ENCODE measurements at regions not wholly inside any gene's neighbourhood (a gene's known extent, or its start where the extent isn't known, plus 50 kb on each side); places are given as distances from the start of the nearest gene placed in this dataset.

- no peaks in the 10 kb centered on the region for H3K36me3 ChIP-seq (replicated peaks in 1 of 2; ENCODE audit: control insufficient read depth in 1 of 2, insufficient read depth in 2 of 2, low read length in 1 of 2)
- H3K9me2 ChIP-seq, result no peaks in the 10 kb centered on the region
- no peak for DNase-seq
- peaks cover 6% of the 10 kb centered on the region; the same call in 1 of the 2 replicates for H3K27me3 ChIP-seq (ENCODE audit: insufficient read depth)
- H3K9ac ChIP-seq, result no peak overlapping the region
- WGBS (ENCODE audit: low lambda C conversion rate), result 21% methylated on average over 3 of the region's 3 CpGs
- no peak overlapping the region for H3K4me2 ChIP-seq
- H3K27ac ChIP-seq (ENCODE audit: low read depth in 2 of 2, low read length in 1 of 2), result no peak overlapping the region
- H3K9me3 ChIP-seq, result no peaks in the 10 kb centered on the region
- H4K20me1 ChIP-seq (ENCODE audit: insufficient read depth), result no peaks in the 10 kb centered on the region
- H3K4me3 ChIP-seq (ENCODE audit: low read depth in 2 of 2, low read length in 1 of 2), result no peak overlapping the region
- no peaks in the 10 kb centered on the region for H3K79me2 ChIP-seq (ENCODE audit: insufficient read depth)
- H2AFZ ChIP-seq (ENCODE audit: low read depth), result no peak overlapping the region
- H3K4me1 ChIP-seq (ENCODE audit: control insufficient read depth in 1 of 2, insufficient read depth in 2 of 2, low read depth in 1 of 2, low read length in 1 of 2), result no peaks in the 10 kb centered on the region
- H3F3A ChIP-seq (replicated peaks; ENCODE audit: insufficient read depth), result no peaks in the 10 kb centered on the region
- TF ChIP-seq PBX3 (IDR thresholded peaks at IDR 0.05) (no peak), SIN3A (IDR thresholded peaks at IDR 0.05; ENCODE audit: borderline replicate concordance, low read depth, low read length) (no peak), GATA2 (CRISPR knock-in tag; IDR thresholded peaks at IDR 0.05) (no peak), MXI1 (IDR thresholded peaks at IDR 0.05; ENCODE audit: low read depth, low read length) (no peak), RFX5 (IDR thresholded peaks at IDR 0.05; ENCODE audit: low read length) (no peak), RAD21 (IDR thresholded peaks at IDR 0.05; ENCODE audit: low read length) (no peak), SMC3 (IDR thresholded peaks at IDR 0.05; ENCODE audit: low read depth, low read length) (no peak), FOSL2 (IDR thresholded peaks at IDR 0.05; ENCODE audit: borderline replicate concordance, low read depth) (no peak), NRF1 (IDR thresholded peaks at IDR 0.05; ENCODE audit: low read depth, low read length) (no peak), IRF3 (IDR thresholded peaks at IDR 0.05; ENCODE audit: low read depth, low read length) (no peak), RCOR1 (IDR thresholded peaks at IDR 0.05; ENCODE audit: low read length) (no peak), ELF1 (IDR thresholded peaks at IDR 0.05) (no peak), CTCF (IDR thresholded peaks at IDR 0.05) (no peak)
- CTCF ChIA-PET, result no interaction called here
- POLR2A ChIA-PET, result no interaction called here
Measured at GRCh38 chr18:11271954-11272353, 122.6 kb upstream of the PIEZO2 start.

- H3K4me3 ChIP-seq (ENCODE audit: low read depth in 2 of 2, low read length in 1 of 2), result no peak overlapping the region
- peaks cover 6% of the 10 kb centered on the region; the same call in 1 of the 2 replicates for H3K27me3 ChIP-seq (ENCODE audit: insufficient read depth)
- H3F3A ChIP-seq (replicated peaks; ENCODE audit: insufficient read depth), result no peaks in the 10 kb centered on the region
- H3K79me2 ChIP-seq (ENCODE audit: insufficient read depth), result no peaks in the 10 kb centered on the region
- no peaks in the 10 kb centered on the region for H4K20me1 ChIP-seq (ENCODE audit: insufficient read depth)
- no peak overlapping the region for H2AFZ ChIP-seq (ENCODE audit: low read depth)
- no peaks in the 10 kb centered on the region for H3K36me3 ChIP-seq (replicated peaks in 1 of 2; ENCODE audit: control insufficient read depth in 1 of 2, insufficient read depth in 2 of 2, low read length in 1 of 2)
- H3K4me1 ChIP-seq (ENCODE audit: control insufficient read depth in 1 of 2, insufficient read depth in 2 of 2, low read depth in 1 of 2, low read length in 1 of 2), result no peaks in the 10 kb centered on the region
- no peaks in the 10 kb centered on the region for H3K9me2 ChIP-seq
- CTCF ChIA-PET, result no interaction called here
- no peak overlapping the region for H3K27ac ChIP-seq (ENCODE audit: low read depth in 2 of 2, low read length in 1 of 2)
- WGBS (ENCODE audit: low lambda C conversion rate), result 27% methylated on average over 8 of the region's 8 CpGs
- POLR2A ChIA-PET, result no interaction called here
- H3K4me2 ChIP-seq, result no peak overlapping the region
- DNase-seq, result no peak
- H3K9ac ChIP-seq, result no peak overlapping the region
- TF ChIP-seq EZH2phosphoT487 (IDR thresholded peaks at IDR 0.05; ENCODE audit: borderline replicate concordance, low read depth) (no peak), CHD2 (IDR thresholded peaks at IDR 0.05; ENCODE audit: low read length, partially characterized antibody) (no peak), NFIC (IDR thresholded peaks at IDR 0.05; ENCODE audit: borderline replicate concordance) (no peak), MEF2A (IDR thresholded peaks at IDR 0.05; ENCODE audit: borderline replicate concordance, low read depth) (no peak), FOXM1 (IDR thresholded peaks at IDR 0.05; ENCODE audit: low read depth) (no peak), ELF1 (IDR thresholded peaks at IDR 0.05) (no peak), JUND (IDR thresholded peaks at IDR 0.05) (no peak), NRF1 (IDR thresholded peaks at IDR 0.05; ENCODE audit: low read depth, low read length) (no peak), RAD21 (IDR thresholded peaks at IDR 0.05; ENCODE audit: low read length) (no peak), FOSL2 (IDR thresholded peaks at IDR 0.05; ENCODE audit: borderline replicate concordance, low read depth) (no peak), GATA2 (CRISPR knock-in tag; IDR thresholded peaks at IDR 0.05) (no peak), TAF1 (IDR thresholded peaks at IDR 0.05; ENCODE audit: borderline replicate concordance, low read depth, low read length) (no peak), RXRA (IDR thresholded peaks at IDR 0.05; ENCODE audit: borderline replicate concordance, low read depth) (no peak), RCOR1 (IDR thresholded peaks at IDR 0.05; ENCODE audit: low read length) (no peak), REST (IDR thresholded peaks at IDR 0.05; ENCODE audit: low read depth, low read length) (no peak)
- no peaks in the 10 kb centered on the region for H3K9me3 ChIP-seq
Measured at GRCh38 chr18:11269257-11269656, 119.9 kb upstream of the PIEZO2 start.
